ENCODE measurements at regions not wholly inside any gene's neighbourhood (a gene's known extent, or its start where the extent isn't known, plus 50 kb on each side); places are given as distances from the start of the nearest gene placed in this dataset.

GRCh38 chr11:33643167-33643824 lies 57.3 kb downstream of the C11orf91 start:
- TF ChIP-seq CTCF (IDR thresholded peaks at IDR 0.05; ENCODE audit: low read depth, low read length) (no peak), MAX (IDR thresholded peaks at IDR 0.05; ENCODE audit: low read depth, low read length) (no peak), POLR2A (IDR thresholded peaks at IDR 0.05; ENCODE audit: extremely low read depth, insufficient read length) (no peak)

Measured in NB4 (cell line).